Caco-2 (cell line): ENCODE measurements at regions not wholly inside any gene's neighbourhood (a gene's known extent, or its start where the extent isn't known, plus 50 kb on each side); places are given as distances from the start of the nearest gene placed in this dataset.

Experiments
- BruUV-seq: library from RNA; stranded (reverse); fragments of 400-500 nt; replicated peaks from 2 replicates; lab custom pipeline; 2021; lab: Mats Ljungman, UMichigan
- CTCF ChIA-PET: fragments of 300-600 bp; sonication (Branson Sonifier 250); formaldehyde crosslinking; loops from one replicate; lab custom pipeline; 2022; ENCODE audit warnings: antibody characterized with exemption; lab: Charles Lee
- POLR2A ChIA-PET: fragments of 300-600 bp; sonication (Branson Sonifier 250); formaldehyde crosslinking; loops from one replicate; lab custom pipeline; 2022; ENCODE audit warnings: antibody characterized with exemption; lab: Charles Lee
- DNase-seq, 2 experiments: peaks; one replicate each; pipeline versions ENCODE4 v3.0.0 to v3.0.0-alpha.2; 2020 to 2022
- H3K27me3 ChIP-seq: replicated peaks from 2 replicates; pipeline ENCODE4 v1.6.0; 2011; ENCODE audit warnings: low read length; ENCODE audit not compliant: control insufficient read depth, insufficient read depth
- H3K36me3 ChIP-seq: 2 replicates; pipeline ENCODE4 v1.5.1; 2011; ENCODE audit warnings: low read length; ENCODE audit not compliant: control insufficient read depth, insufficient read depth
- H3K4me1 ChIP-seq: fragments of 250-450 bp; sonication (Bioruptor Pico); 2 replicates; pipeline ENCODE4 v1.5.1; 2020; ENCODE audit warnings: mild to moderate bottlenecking
- H3K4me3 ChIP-seq: 2 replicates; pipeline ENCODE4 v1.5.1; 2011; ENCODE audit warnings: low read depth, mild to moderate bottlenecking, control low read depth, low read length
- H3K9me3 ChIP-seq: fragments of 250-450 bp; sonication (Bioruptor Pico); 2 replicates; pipeline ENCODE4 v1.5.1; 2020; ENCODE audit warnings: mild to moderate bottlenecking, moderate library complexity
- H3K27ac Mint-ChIP-seq: one replicate; pipeline ENCODE4 v1.8.0; 2022; ENCODE audit warnings: mixed read lengths; ENCODE audit not compliant: unreplicated experiment
- H3K27me3 Mint-ChIP-seq: one replicate; pipeline ENCODE4 v1.8.0; 2022; ENCODE audit warnings: mixed read lengths; ENCODE audit not compliant: insufficient read depth, unreplicated experiment
- H3K36me3 Mint-ChIP-seq: one replicate; pipeline ENCODE4 v1.8.0; 2022; ENCODE audit warnings: mild to moderate bottlenecking, mixed read lengths; ENCODE audit not compliant: insufficient read depth, unreplicated experiment
- H3K4me1 Mint-ChIP-seq: one replicate; pipeline ENCODE4 v1.8.0; 2022; ENCODE audit warnings: low read depth, mixed read lengths; ENCODE audit not compliant: unreplicated experiment
- H3K4me3 Mint-ChIP-seq: one replicate; pipeline ENCODE4 v1.8.0; 2022; ENCODE audit warnings: mild to moderate bottlenecking, moderate library complexity, mixed read lengths; ENCODE audit not compliant: unreplicated experiment
- H3K9me3 Mint-ChIP-seq: one replicate; pipeline ENCODE4 v1.8.0; 2022; ENCODE audit warnings: mixed read lengths; ENCODE audit not compliant: unreplicated experiment
- intact Hi-C: fragments of 100-400 bp; cut with micrococcal nuclease; formaldehyde crosslinking; loops from one replicate; pipeline ENCODE4 v1.10.0; 2022; ENCODE audit not compliant: unreplicated experiment
- TF ChIP-seq, protein P1 (sequence below), 2 experiments: fragments of 200-600 bp in 1 of 2; IDR thresholded peaks; 1 replicate in 1 of 2; 2 replicates in 1 of 2; pipeline versions ENCODE4 v1.5.1 to v1.8.0; 2011 to 2022; ENCODE audit warnings: antibody characterized with exemption in 1 of 2, control low read depth in 1 of 2, inconsistent platforms in 1 of 2, low read depth in 1 of 2, low read length in 1 of 2, mild to moderate bottlenecking in 1 of 2, moderate library complexity in 1 of 2; ENCODE audit not compliant: insufficient read depth in 1 of 2, severe bottlenecking in 1 of 2, unreplicated experiment in 1 of 2

DNA sequence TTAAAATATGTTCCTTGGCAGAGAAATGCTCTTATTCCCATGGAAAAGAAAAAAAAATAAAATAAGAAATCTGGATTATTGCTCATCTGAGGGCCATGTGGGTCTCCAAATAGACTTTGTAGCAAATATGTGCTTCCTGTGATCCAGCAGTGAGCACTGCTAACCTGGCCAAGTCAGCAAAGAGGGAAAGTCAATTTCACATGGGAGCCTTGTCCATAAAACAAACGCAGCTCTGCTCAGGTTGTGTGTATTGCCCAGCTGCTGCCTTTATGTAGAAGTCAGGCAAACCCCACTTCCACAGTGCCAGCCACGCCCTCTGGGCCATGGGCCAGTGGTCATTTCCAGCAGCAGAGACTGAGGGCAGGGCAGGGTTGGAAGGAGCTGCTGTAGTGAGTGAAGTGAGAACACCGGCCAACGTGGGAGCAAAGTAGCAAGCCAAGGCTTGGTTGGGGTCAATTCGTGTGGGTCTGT, 174.3 kb downstream of the LYPLAL1 start:
- Mint-ChIP-seq H3K36me3 (no peaks in the 10 kb centered on the region), H3K4me3 (no peak overlapping the region), H3K9me3 (peaks cover 42% of the 10 kb centered on the region), H3K27ac (no peak overlapping the region), H3K4me1 (no peaks in the 10 kb centered on the region), H3K27me3 (no peaks in the 10 kb centered on the region)
- Histone ChIP-seq H3K4me1 (no peaks in the 10 kb centered on the region), H3K4me3 (no peak overlapping the region), H3K9me3 (peaks cover 4% of the 10 kb centered on the region; the same call in 1 of the 2 replicates), H3K36me3 (no peaks in the 10 kb centered on the region), H3K27me3 (no peaks in the 10 kb centered on the region)
- TF ChIP-seq, protein P1, sequence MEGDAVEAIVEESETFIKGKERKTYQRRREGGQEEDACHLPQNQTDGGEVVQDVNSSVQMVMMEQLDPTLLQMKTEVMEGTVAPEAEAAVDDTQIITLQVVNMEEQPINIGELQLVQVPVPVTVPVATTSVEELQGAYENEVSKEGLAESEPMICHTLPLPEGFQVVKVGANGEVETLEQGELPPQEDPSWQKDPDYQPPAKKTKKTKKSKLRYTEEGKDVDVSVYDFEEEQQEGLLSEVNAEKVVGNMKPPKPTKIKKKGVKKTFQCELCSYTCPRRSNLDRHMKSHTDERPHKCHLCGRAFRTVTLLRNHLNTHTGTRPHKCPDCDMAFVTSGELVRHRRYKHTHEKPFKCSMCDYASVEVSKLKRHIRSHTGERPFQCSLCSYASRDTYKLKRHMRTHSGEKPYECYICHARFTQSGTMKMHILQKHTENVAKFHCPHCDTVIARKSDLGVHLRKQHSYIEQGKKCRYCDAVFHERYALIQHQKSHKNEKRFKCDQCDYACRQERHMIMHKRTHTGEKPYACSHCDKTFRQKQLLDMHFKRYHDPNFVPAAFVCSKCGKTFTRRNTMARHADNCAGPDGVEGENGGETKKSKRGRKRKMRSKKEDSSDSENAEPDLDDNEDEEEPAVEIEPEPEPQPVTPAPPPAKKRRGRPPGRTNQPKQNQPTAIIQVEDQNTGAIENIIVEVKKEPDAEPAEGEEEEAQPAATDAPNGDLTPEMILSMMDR (IDR thresholded peaks at IDR 0.05; ENCODE audit: insufficient read depth in 1 of 2, low read depth in 1 of 2, low read length in 1 of 2, severe bottlenecking in 1 of 2, unreplicated experiment in 1 of 2) = no peak
- intact Hi-C loops = no loop called here
- DNase-seq = no peak
- CTCF ChIA-PET = no interaction called here
- BruUV-seq = no TSS peak
- POLR2A ChIA-PET = no interaction called here

DNA sequence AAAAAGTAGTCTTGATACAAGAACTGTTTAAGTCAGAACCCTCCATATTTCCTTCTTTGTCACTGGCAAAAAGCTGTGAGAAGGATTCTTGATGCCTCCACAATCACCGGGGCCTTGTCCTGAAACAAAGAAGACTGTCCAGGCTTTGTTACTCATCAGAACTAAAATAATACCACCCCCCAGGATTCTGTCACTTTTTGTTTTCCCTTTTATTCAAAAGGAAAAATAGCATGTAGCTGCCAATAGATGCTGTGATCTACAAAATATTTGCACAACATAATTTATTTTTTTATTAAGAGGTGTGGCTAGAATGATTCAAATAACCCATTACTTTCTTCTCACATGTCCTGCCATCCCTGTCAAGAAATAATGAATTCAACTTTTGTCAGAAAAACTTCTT, 173.7 kb downstream of the LYPLAL1 start:
- no peaks in the 10 kb centered on the region for H3K27me3 Mint-ChIP-seq
- CTCF ChIA-PET = no interaction called here
- no peak overlapping the region for H3K4me3 Mint-ChIP-seq
- peaks cover 4% of the 10 kb centered on the region; the same call in 1 of the 2 replicates for H3K9me3 ChIP-seq
- H3K4me3 ChIP-seq = no peak overlapping the region
- H3K27me3 ChIP-seq = no peaks in the 10 kb centered on the region
- no peaks in the 10 kb centered on the region for H3K36me3 ChIP-seq
- TF ChIP-seq, protein P1 (IDR thresholded peaks at IDR 0.05; ENCODE audit: insufficient read depth in 1 of 2, low read depth in 1 of 2, low read length in 1 of 2, severe bottlenecking in 1 of 2, unreplicated experiment in 1 of 2) = no peak
- POLR2A ChIA-PET = no interaction called here
- no peaks in the 10 kb centered on the region for H3K4me1 ChIP-seq
- H3K36me3 Mint-ChIP-seq = no peaks in the 10 kb centered on the region
- H3K9me3 Mint-ChIP-seq = peaks cover 42% of the 10 kb centered on the region
- H3K4me1 Mint-ChIP-seq = no peaks in the 10 kb centered on the region
- intact Hi-C loops = no loop called here
- no peak overlapping the region for H3K27ac Mint-ChIP-seq
- BruUV-seq = no TSS peak
- DNase-seq = no peak

DNA sequence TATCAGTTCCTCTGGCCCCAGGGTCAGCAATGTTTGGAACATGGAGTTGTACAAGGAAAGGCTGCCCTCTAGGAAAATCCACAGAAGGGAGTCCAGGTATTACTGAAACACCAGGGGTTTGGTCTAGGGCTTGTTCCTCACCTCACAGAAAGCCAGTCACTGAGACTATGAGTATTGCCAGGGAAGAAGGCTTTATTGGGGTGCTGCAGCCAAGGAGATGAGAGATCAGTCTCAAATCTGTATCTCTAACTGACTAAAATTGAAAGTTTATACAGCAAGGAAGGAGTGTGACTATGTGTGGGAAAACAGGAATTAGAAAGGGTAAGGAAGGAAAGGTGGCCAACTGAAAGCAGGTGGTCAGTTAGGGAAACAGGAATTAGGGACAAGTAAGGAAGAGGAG, 172.3 kb downstream of the LYPLAL1 start:
- Histone ChIP-seq H3K9me3 (peaks cover 4% of the 10 kb centered on the region; the same call in 1 of the 2 replicates), H3K27me3 (no peaks in the 10 kb centered on the region), H3K4me3 (no peak overlapping the region), H3K36me3 (no peaks in the 10 kb centered on the region), H3K4me1 (no peaks in the 10 kb centered on the region)
- BruUV-seq = no TSS peak
- Mint-ChIP-seq H3K27me3 (no peaks in the 10 kb centered on the region), H3K36me3 (no peaks in the 10 kb centered on the region), H3K27ac (no peak overlapping the region), H3K4me3 (no peak overlapping the region), H3K4me1 (no peaks in the 10 kb centered on the region), H3K9me3 (peaks cover 42% of the 10 kb centered on the region)
- TF ChIP-seq, protein P1 (IDR thresholded peaks at IDR 0.05; ENCODE audit: insufficient read depth in 1 of 2, low read depth in 1 of 2, low read length in 1 of 2, severe bottlenecking in 1 of 2, unreplicated experiment in 1 of 2) = no peak
- CTCF ChIA-PET = no interaction called here
- DNase-seq = no peak
- POLR2A ChIA-PET = no interaction called here
- intact Hi-C loops = no loop called here
